PC-3 (cell line): ENCODE measurements at regions not wholly inside any gene's neighbourhood (a gene's known extent, or its start where the extent isn't known, plus 50 kb on each side); places are given as distances from the start of the nearest gene placed in this dataset.
"Not testable (repeated sequence)": the region's sequence is repeated elsewhere in the genome, so short reads cannot be mapped to it uniquely, and the experiment has no call there.

ENCODE experiments used
- ATAC-seq: fragments of 200-7000 bp; cut with Tn5 transposase; 2 replicates; pipeline ENCODE4 v1.9.1; 2020; ENCODE audit warnings: mild to moderate bottlenecking, moderate library complexity
- BruUV-seq: library from RNA; stranded (reverse); fragments of 400-500 nt; replicated peaks from 2 replicates; lab custom pipeline; 2021; lab: Mats Ljungman, UMichigan
- CTCF ChIA-PET: fragments of 300-600 bp; sonication (Branson Sonifier 250); formaldehyde crosslinking; loops from one replicate; lab custom pipeline; 2022; ENCODE audit warnings: antibody characterized with exemption; lab: Charles Lee
- POLR2A ChIA-PET: fragments of 300-600 bp; sonication (Branson Sonifier 250); formaldehyde crosslinking; loops from one replicate; lab custom pipeline; 2022; ENCODE audit warnings: antibody characterized with exemption; ENCODE audit not compliant: unreplicated experiment; lab: Charles Lee
- DNase-seq: peaks from one replicate; pipeline ENCODE4 v3.0.0-alpha.2; 2015
- H2AFZ ChIP-seq: fragments of 300-600 bp; sonication (generic); 2 replicates; pipeline ENCODE4 v1.6.0; 2016; ENCODE audit warnings: antibody characterized with exemption, low read length
- H3F3A ChIP-seq: fragments of 300-600 bp; sonication (generic); one replicate; pipeline ENCODE4 v1.6.0; 2017; ENCODE audit warnings: antibody characterized with exemption, low read length, control low read depth, mild to moderate bottlenecking; ENCODE audit not compliant: unreplicated experiment
- H3K27ac ChIP-seq: fragments of 300-600 bp; sonication (generic); 2 replicates; pipeline ENCODE4 v1.5.1; 2016; ENCODE audit warnings: mild to moderate bottlenecking, low read length
- H3K27me3 ChIP-seq: fragments of 300-600 bp; sonication (generic); 2 replicates; pipeline ENCODE4 v1.6.1; 2016; ENCODE audit warnings: low read length, mixed read lengths
- H3K36me3 ChIP-seq: fragments of 300-600 bp; sonication (generic); 2 replicates; pipeline ENCODE4 v1.6.1; 2016; ENCODE audit warnings: low read depth, mixed run types, low read length, mixed read lengths
- H3K4me1 ChIP-seq: fragments of 300-600 bp; sonication (generic); 2 replicates; pipeline ENCODE4 v1.5.1; 2016; ENCODE audit warnings: low read length; ENCODE audit not compliant: insufficient read depth
- H3K4me2 ChIP-seq: fragments of 300-600 bp; sonication (generic); 2 replicates; pipeline ENCODE4 v1.6.0; 2016; ENCODE audit warnings: low read length
- H3K4me3 ChIP-seq: fragments of 300-600 bp; sonication (generic); 2 replicates; pipeline ENCODE4 v1.5.1; 2016; ENCODE audit warnings: mild to moderate bottlenecking, low read length, mixed read lengths
- H3K79me2 ChIP-seq: fragments of 300-600 bp; sonication (generic); 2 replicates; pipeline ENCODE4 v1.6.1; 2017; ENCODE audit warnings: low read length, mixed read lengths
- H3K9ac ChIP-seq: fragments of 300-600 bp; sonication (generic); 2 replicates; pipeline ENCODE4 v1.6.0; 2016; ENCODE audit warnings: mild to moderate bottlenecking, low read length
- H3K9me2 ChIP-seq: fragments of 300-600 bp; sonication (generic); replicated peaks from 2 replicates; pipeline ENCODE4 v1.6.1; 2016; ENCODE audit warnings: mixed run types, low read length, mixed read lengths
- H3K9me3 ChIP-seq: fragments of 300-600 bp; sonication (generic); 2 replicates; pipeline ENCODE4 v1.6.1; 2016; ENCODE audit warnings: low read length, mixed read lengths
- H4K20me1 ChIP-seq: fragments of 300-600 bp; sonication (generic); 2 replicates; pipeline ENCODE4 v1.6.1; 2016; ENCODE audit warnings: low read length, mixed read lengths
- EZH2 ChIP-seq: fragments of 300-600 bp; sonication (generic); IDR thresholded peaks from one replicate; pipeline ENCODE4 v1.6.1; 2017; ENCODE audit warnings: antibody characterized with exemption, mild to moderate bottlenecking, low read length; ENCODE audit not compliant: unreplicated experiment
- EZH2phosphoT487 ChIP-seq: fragments of 300-600 bp; sonication (generic); IDR thresholded peaks from 2 replicates; pipeline ENCODE4 v1.6.1; 2018; ENCODE audit warnings: mild to moderate bottlenecking, antibody characterized with exemption, low read length, borderline replicate concordance
- intact Hi-C: fragments of 100-400 bp; cut with micrococcal nuclease; formaldehyde crosslinking; loops from 2 replicates; pipeline ENCODE4 v1.9.0; 2023
- TF ChIP-seq, protein P1 (sequence below): fragments of 300-600 bp; sonication (generic); conservative IDR thresholded peaks from 2 replicates; pipeline ENCODE4 v1.5.1; 2017; ENCODE audit warnings: antibody characterized with exemption, low read depth, mild to moderate bottlenecking, low read length

DNA sequence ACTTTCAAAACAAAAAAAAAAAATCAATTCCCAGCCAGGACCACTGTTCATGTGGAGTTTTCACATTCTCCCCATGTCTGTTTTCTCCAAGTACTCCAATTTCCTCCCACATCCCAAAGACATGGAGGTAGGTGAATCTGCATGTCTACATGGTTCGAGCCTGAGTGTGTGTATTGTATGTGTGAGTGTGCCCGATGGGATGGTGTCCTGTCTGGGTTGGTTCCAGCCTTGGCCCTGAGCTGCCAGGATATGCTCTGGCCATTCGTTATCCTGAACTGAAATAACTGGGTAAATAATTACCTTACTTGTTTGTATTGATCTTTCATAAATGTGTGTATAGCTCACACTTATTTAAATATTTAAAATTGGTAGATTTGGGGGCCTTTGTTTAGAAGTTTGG, 452.3 kb upstream of the RORB start:
- no TSS peak for BruUV-seq
- no peaks in the 10 kb centered on the region for H3K27me3 ChIP-seq

DNA sequence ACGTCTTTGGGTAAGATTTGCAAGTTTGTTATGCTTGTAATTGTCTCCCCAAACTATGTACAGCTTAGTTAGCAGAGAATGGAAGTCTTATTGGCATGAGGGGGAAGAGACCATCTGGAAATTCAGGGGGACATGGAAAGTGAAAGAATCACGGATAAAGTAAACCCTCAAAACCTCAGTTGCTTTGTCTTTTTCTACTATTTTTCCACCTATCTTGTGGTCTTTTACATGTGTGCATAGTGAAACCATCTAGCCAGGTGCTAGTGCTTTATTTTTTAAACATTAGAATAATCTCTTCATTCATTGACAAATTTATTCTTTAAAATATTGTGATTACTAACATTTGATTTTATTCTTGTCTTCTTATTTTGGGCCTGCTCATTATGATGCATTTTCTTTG, 441.1 kb upstream of the RORB start:
- H3K9me2 ChIP-seq, result no peaks in the 10 kb centered on the region
- no peak overlapping the region for H3K4me2 ChIP-seq
- intact Hi-C loops, result no loop called here
- no peaks in the 10 kb centered on the region for H3K4me1 ChIP-seq
- no peaks in the 10 kb centered on the region for H3K79me2 ChIP-seq
- H3K9ac ChIP-seq, result no peak overlapping the region
- H3K4me3 ChIP-seq, result no peak overlapping the region
- no peaks in the 10 kb centered on the region for H3F3A ChIP-seq
- H3K27ac ChIP-seq, result no peak overlapping the region
- no peaks in the 10 kb centered on the region for H3K36me3 ChIP-seq
- H4K20me1 ChIP-seq, result no peaks in the 10 kb centered on the region
- ATAC-seq, result no peak
- ChIA-PET CTCF (no interaction called here), POLR2A (no interaction called here)
- no peaks in the 10 kb centered on the region for H3K27me3 ChIP-seq
- H2AFZ ChIP-seq, result no peak overlapping the region
- TF ChIP-seq EZH2phosphoT487, result no peak
- TF ChIP-seq, protein P1, sequence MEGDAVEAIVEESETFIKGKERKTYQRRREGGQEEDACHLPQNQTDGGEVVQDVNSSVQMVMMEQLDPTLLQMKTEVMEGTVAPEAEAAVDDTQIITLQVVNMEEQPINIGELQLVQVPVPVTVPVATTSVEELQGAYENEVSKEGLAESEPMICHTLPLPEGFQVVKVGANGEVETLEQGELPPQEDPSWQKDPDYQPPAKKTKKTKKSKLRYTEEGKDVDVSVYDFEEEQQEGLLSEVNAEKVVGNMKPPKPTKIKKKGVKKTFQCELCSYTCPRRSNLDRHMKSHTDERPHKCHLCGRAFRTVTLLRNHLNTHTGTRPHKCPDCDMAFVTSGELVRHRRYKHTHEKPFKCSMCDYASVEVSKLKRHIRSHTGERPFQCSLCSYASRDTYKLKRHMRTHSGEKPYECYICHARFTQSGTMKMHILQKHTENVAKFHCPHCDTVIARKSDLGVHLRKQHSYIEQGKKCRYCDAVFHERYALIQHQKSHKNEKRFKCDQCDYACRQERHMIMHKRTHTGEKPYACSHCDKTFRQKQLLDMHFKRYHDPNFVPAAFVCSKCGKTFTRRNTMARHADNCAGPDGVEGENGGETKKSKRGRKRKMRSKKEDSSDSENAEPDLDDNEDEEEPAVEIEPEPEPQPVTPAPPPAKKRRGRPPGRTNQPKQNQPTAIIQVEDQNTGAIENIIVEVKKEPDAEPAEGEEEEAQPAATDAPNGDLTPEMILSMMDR, result no peak
- H3K9me3 ChIP-seq, result no peaks in the 10 kb centered on the region
- DNase-seq, result no peak
- no TSS peak for BruUV-seq

More for the DNA sequence above, 452.3 kb upstream of the RORB start:
- TF ChIP-seq EZH2phosphoT487 (no peak), EZH2 (no peak)
- TF ChIP-seq, protein P1, result no peak
- CTCF ChIA-PET, result no interaction called here
- Histone ChIP-seq H3K27ac (no peak overlapping the region), H3K4me3 (no peak overlapping the region), H3K79me2 (no peaks in the 10 kb centered on the region), H3F3A (no peaks in the 10 kb centered on the region), H2AFZ (no peak overlapping the region), H4K20me1 (no peaks in the 10 kb centered on the region), H3K9me3 (no peaks in the 10 kb centered on the region), H3K36me3 (no peaks in the 10 kb centered on the region), H3K4me1 (no peaks in the 10 kb centered on the region), H3K4me2 (no peak overlapping the region), H3K9me2 (no peaks in the 10 kb centered on the region), H3K9ac (no peak overlapping the region)
- DNase-seq (no peak), ATAC-seq (no peak)
- intact Hi-C loops, result no loop called here
- POLR2A ChIA-PET, result no interaction called here

DNA sequence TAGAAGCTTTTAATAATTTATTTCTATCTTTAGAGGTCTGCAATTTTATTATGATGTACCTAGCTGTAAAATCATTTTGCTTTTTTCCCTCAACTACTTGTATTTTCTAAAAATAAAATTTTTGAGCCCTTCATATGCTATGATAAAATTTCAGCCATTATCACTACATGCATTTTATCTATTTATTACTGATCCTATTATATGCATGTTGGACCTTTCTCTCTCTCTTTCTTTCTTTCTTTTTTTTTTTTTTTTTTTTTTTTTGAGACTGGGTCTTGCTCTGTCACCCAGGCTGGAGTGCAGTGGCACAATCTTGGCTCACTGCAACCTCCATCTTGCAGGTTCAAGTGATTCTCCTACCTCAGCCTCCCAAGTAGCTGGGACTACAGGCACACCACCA, 440.1 kb upstream of the RORB start:
- H3K9ac ChIP-seq, H3K79me2 ChIP-seq, BruUV-seq, POLR2A ChIA-PET, intact Hi-C loops, CTCF ChIA-PET, H3K27me3 ChIP-seq, H3K4me2 ChIP-seq, H3K36me3 ChIP-seq, H4K20me1 ChIP-seq, H3K27ac ChIP-seq, H3F3A ChIP-seq, DNase-seq, H3K9me2 ChIP-seq, H3K9me3 ChIP-seq, H3K4me1 ChIP-seq, H3K4me3 ChIP-seq, H2AFZ ChIP-seq, ATAC-seq: not testable (repeated sequence)
